Parathyroid adenoma (tissue), 2 donors: ENCODE measurements at regions not wholly inside any gene's neighbourhood (a gene's known extent, or its start where the extent isn't known, plus 50 kb on each side); places are given as distances from the start of the nearest gene placed in this dataset.

Experiments
- H2AFZ ChIP-seq: fragments of 300-600 bp; sonication (generic); one replicate; pipeline ENCODE4 v1.7.0; 2017; ENCODE audit warnings: antibody characterized with exemption, mild to moderate bottlenecking
- H3K27ac ChIP-seq: fragments of 300-600 bp; sonication (generic); one replicate; pipeline ENCODE4 v1.7.0; 2017
- H3K27me3 ChIP-seq: fragments of 300-600 bp; sonication (generic); one replicate; pipeline ENCODE4 v1.7.0; 2017; ENCODE audit warnings: low read length; ENCODE audit not compliant: control insufficient read depth, insufficient read depth
- H3K36me3 ChIP-seq: fragments of 300-600 bp; sonication (generic); one replicate; pipeline ENCODE4 v1.7.0; 2017; ENCODE audit warnings: low read length; ENCODE audit not compliant: control insufficient read depth, insufficient read depth
- H3K4me1 ChIP-seq: fragments of 300-600 bp; sonication (generic); one replicate; pipeline ENCODE4 v1.7.0; 2017; ENCODE audit warnings: control low read depth
- H3K4me2 ChIP-seq: fragments of 300-600 bp; sonication (generic); one replicate; pipeline ENCODE4 v1.7.0; 2017; ENCODE audit warnings: low read length
- H3K4me3 ChIP-seq: fragments of 300-600 bp; sonication (generic); one replicate; pipeline ENCODE4 v1.7.0; 2017; ENCODE audit warnings: low read depth, low read length
- H3K79me2 ChIP-seq: fragments of 300-600 bp; sonication (generic); one replicate; pipeline ENCODE4 v1.7.0; 2017; ENCODE audit warnings: control low read depth
- H3K9ac ChIP-seq: fragments of 300-600 bp; sonication (generic); one replicate; pipeline ENCODE4 v1.7.0; 2017; ENCODE audit warnings: mild to moderate bottlenecking
- H3K9me3 ChIP-seq: fragments of 300-600 bp; sonication (generic); one replicate; pipeline ENCODE4 v1.7.0; 2017; ENCODE audit warnings: low read length; ENCODE audit not compliant: control insufficient read depth
- CTCF ChIP-seq: fragments of 300-600 bp; sonication (generic); IDR thresholded peaks from one replicate; pipeline ENCODE4 v1.7.0; 2017; ENCODE audit warnings: antibody characterized with exemption, mild to moderate bottlenecking
- donor health status: primary hyperparathyroidism.

DNA sequence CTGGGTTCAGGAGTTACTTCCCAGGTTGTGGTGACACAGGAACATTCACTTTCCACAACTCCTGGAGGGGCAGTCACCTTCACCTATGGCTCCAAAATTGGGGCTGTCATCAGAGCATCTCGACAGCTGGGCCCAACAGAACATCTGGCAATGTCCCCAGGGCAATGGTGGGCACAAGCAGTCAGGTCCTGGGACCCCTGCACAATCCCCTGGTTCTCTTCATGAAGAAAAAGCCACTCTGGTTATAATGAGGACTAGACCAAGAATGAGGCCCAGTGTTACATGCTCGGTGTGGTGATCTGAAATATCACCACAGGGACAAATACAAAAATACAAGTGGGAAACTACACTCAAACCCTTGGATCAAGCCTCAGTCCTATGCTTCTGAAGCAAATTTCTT lies 89.0 kb upstream of the VPREB1 start:
- no peak overlapping the region for H3K9ac ChIP-seq
- H3K79me2 ChIP-seq = no peaks in the 10 kb centered on the region
- peaks cover 11% of the 10 kb centered on the region for H3K4me1 ChIP-seq
- H3K36me3 ChIP-seq = no peaks in the 10 kb centered on the region
- no peak for TF ChIP-seq CTCF
- H3K9me3 ChIP-seq = no peaks in the 10 kb centered on the region
- no peak overlapping the region for H2AFZ ChIP-seq
- H3K27me3 ChIP-seq = no peaks in the 10 kb centered on the region
- H3K4me3 ChIP-seq = no peak overlapping the region
- H3K27ac ChIP-seq = no peak overlapping the region
- H3K4me2 ChIP-seq = no peak overlapping the region

- Histone ChIP-seq H3K4me2 (no peak overlapping the region), H3K79me2 (no peaks in the 10 kb centered on the region), H3K36me3 (no peaks in the 10 kb centered on the region), H2AFZ (no peak overlapping the region), H3K9ac (no peak overlapping the region), H3K27ac (no peak overlapping the region), H3K9me3 (no peaks in the 10 kb centered on the region), H3K27me3 (no peaks in the 10 kb centered on the region), H3K4me1 (peaks cover 11% of the 10 kb centered on the region), H3K4me3 (no peak overlapping the region)
- TF ChIP-seq CTCF = no peak
Observed at GRCh38 chr22:22155146-22155545, 89.4 kb upstream of the VPREB1 start.

DNA sequence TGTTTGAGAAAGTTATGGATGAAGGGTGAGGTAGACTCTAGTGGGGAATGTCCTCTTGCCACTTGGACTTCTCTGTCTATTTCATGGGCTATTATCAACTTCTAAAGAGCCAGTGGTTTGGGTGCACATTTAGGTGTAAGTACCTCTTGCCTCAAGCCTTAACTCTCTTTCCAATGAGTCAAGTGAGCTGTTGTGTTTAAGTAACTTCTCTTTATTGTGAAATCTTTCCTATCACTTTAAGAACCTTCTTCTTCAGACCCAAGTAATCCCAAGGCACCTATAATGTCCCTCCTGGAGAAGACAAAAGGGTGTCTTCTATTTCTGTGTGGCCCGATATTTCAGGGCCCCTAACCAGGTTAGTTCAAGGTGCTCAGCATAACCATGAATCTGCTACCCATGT lies 90.5 kb upstream of the VPREB1 start:
- no peak for TF ChIP-seq CTCF
- no peaks in the 10 kb centered on the region for H3K79me2 ChIP-seq
- H3K27me3 ChIP-seq = no peaks in the 10 kb centered on the region
- H3K9ac ChIP-seq = no peak overlapping the region
- no peak overlapping the region for H3K27ac ChIP-seq
- no peak overlapping the region for H2AFZ ChIP-seq
- H3K4me3 ChIP-seq = no peak overlapping the region
- no peak overlapping the region for H3K4me2 ChIP-seq
- H3K36me3 ChIP-seq = no peaks in the 10 kb centered on the region
- no peaks in the 10 kb centered on the region for H3K9me3 ChIP-seq
- H3K4me1 ChIP-seq = peaks cover 11% of the 10 kb centered on the region

- H3K4me2 ChIP-seq = no peak overlapping the region
- no peaks in the 10 kb centered on the region for H3K79me2 ChIP-seq
- no peak overlapping the region for H3K27ac ChIP-seq
- no peak overlapping the region for H3K9ac ChIP-seq
- TF ChIP-seq CTCF = no peak
- H3K27me3 ChIP-seq = no peaks in the 10 kb centered on the region
- H3K4me1 ChIP-seq = no peaks in the 10 kb centered on the region
- no peaks in the 10 kb centered on the region for H3K9me3 ChIP-seq
- no peak overlapping the region for H2AFZ ChIP-seq
- no peaks in the 10 kb centered on the region for H3K36me3 ChIP-seq
- H3K4me3 ChIP-seq = no peak overlapping the region
Observed at GRCh38 chr22:22151308-22151707, 93.3 kb upstream of the VPREB1 start.

- Histone ChIP-seq H3K4me1 (no peaks in the 10 kb centered on the region), H3K36me3 (no peaks in the 10 kb centered on the region), H2AFZ (no peak overlapping the region), H3K27me3 (no peaks in the 10 kb centered on the region), H3K4me2 (no peak overlapping the region), H3K9ac (no peak overlapping the region), H3K27ac (no peak overlapping the region), H3K9me3 (no peaks in the 10 kb centered on the region), H3K79me2 (no peaks in the 10 kb centered on the region), H3K4me3 (no peak overlapping the region)
- TF ChIP-seq CTCF = no peak
Observed at GRCh38 chr22:22150457-22150856, 94.1 kb upstream of the VPREB1 start.
